K562 (cell line): ENCODE measurements at regions not wholly inside any gene's neighbourhood (a gene's known extent, or its start where the extent isn't known, plus 50 kb on each side); places are given as distances from the start of the nearest gene placed in this dataset.

Experiments used
- ATAC-seq: fragments of 200-7000 bp; cut with Tn5 transposase; 3 replicates; pipeline ENCODE4 v1.9.1; 2020; ENCODE audit warnings: moderate library complexity
- BruUV-seq: library from RNA; stranded (reverse); fragments of 400-500 nt; replicated peaks from 2 replicates; lab custom pipeline; 2021; lab: Mats Ljungman, UMichigan
- CTCF ChIA-PET: fragments of 300-600 bp; formaldehyde crosslinking; extraction: SDS; loops from one replicate; lab custom pipeline; 2021; ENCODE audit warnings: low intra/inter-chr PET ratio; lab: Yijun Ruan, JAX
- POLR2A ChIA-PET: fragments of 300-600, 350-650 bp; sonication (Branson Sonifier 250); formaldehyde crosslinking; extraction: SDS; loops from one replicate; lab custom pipeline; 2021; ENCODE audit warnings: antibody characterized with exemption, inconsistent platforms; lab: Yijun Ruan, JAX
- DNase-seq, 4 experiments: peaks; one replicate each; pipeline versions ENCODE4 v3.0.0 to v3.0.0-alpha.2; 2011 to 2018; ENCODE audit warnings: low spot score in 3 of 4, mixed read lengths in 3 of 4; ENCODE audit errors: extremely low read depth in 1 of 4
- FAIRE-seq: peaks from 2 replicates; lab custom pipeline; 2011; peaks lifted over from hg19 to GRCh38; lab: Jason Lieb, UNC
- H2AFZ ChIP-seq: 2 replicates; pipeline ENCODE4 v1.6.0; 2011; ENCODE audit warnings: low read depth, low read length, control low read depth, inconsistent platforms
- H3K27ac ChIP-seq: fragments of 200-600 bp; 3 replicates; pipeline ENCODE4 v1.8.0; 2011; ENCODE audit warnings: low read depth, mild to moderate bottlenecking, control low read depth, inconsistent platforms, low read length, moderate library complexity, mixed read lengths; ENCODE audit errors: extremely low read depth
- H3K27me3 ChIP-seq, 2 experiments: fragments of 300-600 bp in 1 of 2; 2 replicates in 1 of 2; 3 replicates in 1 of 2; pipeline versions ENCODE4 v1.6.0 to v1.8.0; 2011; ENCODE audit warnings: inconsistent platforms in 2 of 2, low read length in 2 of 2, mild to moderate bottlenecking in 1 of 2, mixed read lengths in 1 of 2, moderate library complexity in 1 of 2; ENCODE audit not compliant: control insufficient read depth in 2 of 2, insufficient read depth in 2 of 2
- H3K36me3 ChIP-seq: fragments of 300-600 bp; 3 replicates; pipeline ENCODE4 v1.8.0; 2011; ENCODE audit warnings: mild to moderate bottlenecking, low read length, inconsistent platforms; ENCODE audit not compliant: control insufficient read depth, insufficient read depth
- H3K4me1 ChIP-seq, 2 experiments: fragments of 200-600 bp in 1 of 2; replicated peaks in 1 of 2; 2 replicates in 1 of 2; 3 replicates in 1 of 2; pipeline versions ENCODE4 v1.5.1 to v1.8.0; 2011; ENCODE audit warnings: inconsistent platforms in 2 of 2, low read length in 2 of 2, mild to moderate bottlenecking in 1 of 2, mixed read lengths in 1 of 2, moderate library complexity in 1 of 2; ENCODE audit not compliant: control insufficient read depth in 2 of 2, insufficient read depth in 2 of 2
- H3K4me2 ChIP-seq: 2 replicates; pipeline ENCODE4 v1.6.1; 2011; ENCODE audit warnings: low read length, control low read depth, inconsistent platforms, mixed read lengths; ENCODE audit not compliant: insufficient read depth
- H3K4me3 ChIP-seq: fragments of 200-600 bp; sonication (generic), shearing (Covaris generic); 2 replicates; pipeline ENCODE4 v1.5.1; 2016; ENCODE audit warnings: control low read depth, inconsistent platforms
- H3K79me2 ChIP-seq: fragments of 200-600 bp; 3 replicates; pipeline ENCODE4 v1.8.0; 2011; ENCODE audit warnings: low read length, inconsistent platforms; ENCODE audit not compliant: control insufficient read depth, insufficient read depth
- H3K9ac ChIP-seq, 2 experiments: 2 replicates each; pipeline versions ENCODE4 v1.6.0 to v1.6.1; 2011; ENCODE audit warnings: low read depth in 2 of 2, low read length in 2 of 2, control low read depth in 1 of 2, inconsistent platforms in 1 of 2, mild to moderate bottlenecking in 1 of 2, mixed read lengths in 1 of 2; ENCODE audit not compliant: insufficient read depth in 1 of 2
- H3K9me1 ChIP-seq: one replicate; pipeline ENCODE4 v1.6.0; 2011; ENCODE audit warnings: inconsistent platforms, mild to moderate bottlenecking, low read length, moderate library complexity; ENCODE audit not compliant: control insufficient read depth, insufficient read depth
- H3K9me3 ChIP-seq: replicated peaks from 2 replicates; pipeline ENCODE4 v1.5.1; 2011; ENCODE audit warnings: low read depth, low read length, inconsistent platforms; ENCODE audit not compliant: control insufficient read depth, insufficient read depth
- H4K20me1 ChIP-seq: replicated peaks from 2 replicates; pipeline ENCODE4 v1.6.1; 2011; ENCODE audit warnings: low read length, inconsistent platforms, mixed read lengths; ENCODE audit not compliant: control insufficient read depth, insufficient read depth
- BACH1 ChIP-seq: fragments of 200-800 bp; sonication (Bioruptor generic); IDR thresholded peaks from 2 replicates; pipeline ENCODE4 v1.6.1; 2016; ENCODE audit warnings: missing genetic modification characterization, missing compliant biosample characterization
- ELF2 ChIP-seq: fragments of 250-450 bp; sonication (Bioruptor Pico); IDR thresholded peaks from 2 replicates; pipeline ENCODE4 v1.5.0; 2021; ENCODE audit warnings: mild to moderate bottlenecking
- FOSL1 ChIP-seq: fragments of 200-800 bp; sonication (Bioruptor generic); conservative IDR thresholded peaks from 2 replicates; pipeline ENCODE4 v1.6.1; 2016; ENCODE audit warnings: missing genetic modification characterization, missing compliant biosample characterization
- GABPB2 ChIP-seq: fragments of 250-450 bp; sonication (Bioruptor Pico); conservative IDR thresholded peaks from 2 replicates; pipeline ENCODE4 v1.5.1; 2021; ENCODE audit warnings: mild to moderate bottlenecking
- KDM1A ChIP-seq, 2 experiments: fragments of 450-650 bp; IDR thresholded peaks; 2 replicates each; pipeline ENCODE4 v1.6.1; 2016; ENCODE audit warnings: mild to moderate bottlenecking in 2 of 2
- PCBP1 ChIP-seq: fragments of 200-400 bp; formaldehyde crosslinking; IDR thresholded peaks from 2 replicates; pipeline ENCODE4 v1.6.1; 2018; ENCODE audit warnings: mild to moderate bottlenecking, low read depth, low read length; ENCODE audit not compliant: poor library complexity, severe bottlenecking
- PYGO2 ChIP-seq: fragments of 450-650 bp; IDR thresholded peaks from 2 replicates; pipeline ENCODE4 v1.6.1; 2016; ENCODE audit warnings: mild to moderate bottlenecking, missing genetic modification characterization, moderate library complexity, missing compliant biosample characterization
- RHOXF2B ChIP-seq: fragments of 250-450 bp; sonication (Bioruptor Pico); conservative IDR thresholded peaks from 2 replicates; pipeline ENCODE4 v1.5.1; 2021
- SLC30A9 ChIP-seq: fragments of 250-450 bp; sonication (Bioruptor Pico); IDR thresholded peaks from 2 replicates; pipeline ENCODE4 v1.8.0; 2022; ENCODE audit warnings: mild to moderate bottlenecking, moderate library complexity
- SREBF1 ChIP-seq: fragments of 150-350 bp; IDR thresholded peaks from 2 replicates; pipeline ENCODE4 v1.6.1; 2014; ENCODE audit warnings: antibody characterized with exemption, low read depth, low read length, borderline replicate concordance
- ZFPM2 ChIP-seq: fragments of 250-450 bp; sonication (Bioruptor Pico); IDR thresholded peaks from 2 replicates; pipeline ENCODE4 v1.5.1; 2022; ENCODE audit warnings: mild to moderate bottlenecking
- ZKSCAN1 ChIP-seq: fragments of 150-350 bp; IDR thresholded peaks from 2 replicates; pipeline ENCODE4 v1.6.1; 2016; ENCODE audit warnings: low read depth, low read length
- ZNF143 ChIP-seq: sonication (generic); formaldehyde crosslinking; IDR thresholded peaks from 2 replicates; pipeline ENCODE4 v1.9.0; 2022; ENCODE audit warnings: mild to moderate bottlenecking, missing genetic modification reagents
- ZNF232 ChIP-seq: sonication (generic); formaldehyde crosslinking; IDR thresholded peaks from 2 replicates; pipeline ENCODE4 v1.8.0; 2022; ENCODE audit warnings: mild to moderate bottlenecking, missing genetic modification reagents
- ZNF282 ChIP-seq: sonication (generic); formaldehyde crosslinking; IDR thresholded peaks from 2 replicates; pipeline ENCODE4 v1.8.1; 2023; ENCODE audit warnings: missing genetic modification reagents
- ZNF311 ChIP-seq: fragments of 250-450 bp; sonication (Bioruptor Pico); IDR thresholded peaks from 2 replicates; pipeline ENCODE4 v1.4.0; 2020; ENCODE audit warnings: mild to moderate bottlenecking, moderate library complexity
- ZNF764 ChIP-seq: fragments of 250-450 bp; sonication (Bioruptor Pico); IDR thresholded peaks from 2 replicates; pipeline ENCODE4 v1.4.0; 2020; ENCODE audit warnings: low read depth, mild to moderate bottlenecking, moderate library complexity
- WGBS: fragments of 100-300 bp; shearing (Covaris generic); methylation state at CpG from one replicate; pipeline ENCODE4 v1.1.6; 2016; ENCODE audit warnings: low coverage, mixed read lengths; ENCODE audit not compliant: insufficient coverage; ENCODE audit errors: missing lambda C conversion rate; 5-methylcytosine and 5-hydroxymethylcytosine counted together
- in situ Hi-C: fragments of 300-500 bp; cut with MboI; formaldehyde crosslinking; loops from 4 replicates; pipeline ENCODE4 v1.15.0; 2018; ENCODE audit warnings: inconsistent platforms, mixed read lengths
- intact Hi-C: fragments of 100-400 bp; cut with micrococcal nuclease; formaldehyde crosslinking; loops from 2 replicates; pipeline ENCODE4 v1.14.2; 2022
- TF ChIP-seq, protein P1 (sequence below): sonication (generic); formaldehyde crosslinking; IDR thresholded peaks from 2 replicates; pipeline ENCODE4 v1.8.1; 2022; ENCODE audit warnings: missing genetic modification reagents

GRCh38 chr4:138078751-138079520 lies 163.2 kb downstream of the SLC7A11 start:
- whole genome bisulfite sequencing, result 4% methylated on average over 4 of the region's 4 CpGs
- DNase-seq (no peak), ATAC-seq (no peak), FAIRE-seq (no peak)
- no peaks in the 10 kb centered on the region for H3K27me3 ChIP-seq
- intact Hi-C loops, result no loop called here
- in situ Hi-C loops, result no loop called here
- H3K9ac ChIP-seq, result no peak overlapping the region
- no peaks in the 10 kb centered on the region for H3K9me3 ChIP-seq
- ChIA-PET CTCF (no interaction called here), POLR2A (no interaction called here)
- no peak overlapping the region for H3K27ac ChIP-seq
- no peaks in the 10 kb centered on the region for H3K9me1 ChIP-seq
- no peaks in the 10 kb centered on the region for H3K79me2 ChIP-seq
- H2AFZ ChIP-seq, result no peak overlapping the region
- H4K20me1 ChIP-seq, result no peaks in the 10 kb centered on the region
- no peak overlapping the region for H3K4me2 ChIP-seq
- H3K4me3 ChIP-seq, result no peak overlapping the region
- H3K36me3 ChIP-seq, result no peaks in the 10 kb centered on the region
- H3K4me1 ChIP-seq, result no peaks in the 10 kb centered on the region
- BruUV-seq, result no TSS peak
- TF ChIP-seq ZNF232 (CRISPR knock-in tag), result no peak
- no peak for TF ChIP-seq BACH1 (tag)
- no peak for TF ChIP-seq KDM1A (IDR thresholded peaks at IDR 0.05)
- no peak for TF ChIP-seq ZNF764 (CRISPR knock-in tag)
- no peak for TF ChIP-seq GABPB2 (CRISPR knock-in tag)
- TF ChIP-seq ZNF282 (CRISPR knock-in tag), result no peak

DNA sequence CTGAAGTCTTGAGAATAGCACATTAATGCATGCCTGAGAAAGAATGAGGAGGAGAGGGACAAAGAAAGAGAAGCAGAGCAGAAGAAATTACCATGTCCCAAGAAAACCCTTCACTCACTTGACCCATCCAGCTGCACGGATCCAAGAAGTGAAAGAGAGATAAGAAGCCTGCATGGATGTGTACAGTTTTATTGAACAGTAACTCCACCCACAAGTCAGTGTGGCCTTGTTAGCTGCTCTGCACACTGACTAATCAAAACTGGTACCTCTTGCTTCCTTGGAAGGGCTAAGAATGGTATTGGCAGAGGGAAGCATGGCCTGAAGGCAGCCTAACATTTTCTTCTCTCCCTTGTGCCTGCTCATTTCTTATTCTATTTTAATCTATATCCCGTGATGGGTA lies 163.9 kb downstream of the SLC7A11 start:
- Histone ChIP-seq H3K9me1 (no peaks in the 10 kb centered on the region), H3K9ac (no peak overlapping the region), H3K79me2 (no peaks in the 10 kb centered on the region), H2AFZ (no peak overlapping the region), H3K4me3 (no peak overlapping the region), H3K36me3 (no peaks in the 10 kb centered on the region), H3K9me3 (no peaks in the 10 kb centered on the region), H3K4me2 (no peak overlapping the region), H4K20me1 (no peaks in the 10 kb centered on the region), H3K27me3 (no peaks in the 10 kb centered on the region), H3K4me1 (no peaks in the 10 kb centered on the region), H3K27ac (no peak overlapping the region)
- no peak for DNase-seq
- no TSS peak for BruUV-seq
- WGBS, result 10% methylated on average over 2 of the region's 2 CpGs
- intact Hi-C loops, result no loop called here
- in situ Hi-C loops, result no loop called here
- FAIRE-seq, result no peak
- ChIA-PET CTCF (no interaction called here), POLR2A (no interaction called here)
- no peak for ATAC-seq
- TF ChIP-seq ZNF311 (CRISPR knock-in tag) (no peak), SREBF1 (no peak), RHOXF2B (CRISPR knock-in tag) (no peak), ELF2 (CRISPR knock-in tag) (no peak), ZKSCAN1 (no peak), ZFPM2 (CRISPR knock-in tag) (no peak), PCBP1 (no peak), FOSL1 (no peak), SLC30A9 (CRISPR knock-in tag) (no peak), ZNF143 (CRISPR knock-in tag) (no peak), PYGO2 (tag) (no peak)
- TF ChIP-seq, protein P1, sequence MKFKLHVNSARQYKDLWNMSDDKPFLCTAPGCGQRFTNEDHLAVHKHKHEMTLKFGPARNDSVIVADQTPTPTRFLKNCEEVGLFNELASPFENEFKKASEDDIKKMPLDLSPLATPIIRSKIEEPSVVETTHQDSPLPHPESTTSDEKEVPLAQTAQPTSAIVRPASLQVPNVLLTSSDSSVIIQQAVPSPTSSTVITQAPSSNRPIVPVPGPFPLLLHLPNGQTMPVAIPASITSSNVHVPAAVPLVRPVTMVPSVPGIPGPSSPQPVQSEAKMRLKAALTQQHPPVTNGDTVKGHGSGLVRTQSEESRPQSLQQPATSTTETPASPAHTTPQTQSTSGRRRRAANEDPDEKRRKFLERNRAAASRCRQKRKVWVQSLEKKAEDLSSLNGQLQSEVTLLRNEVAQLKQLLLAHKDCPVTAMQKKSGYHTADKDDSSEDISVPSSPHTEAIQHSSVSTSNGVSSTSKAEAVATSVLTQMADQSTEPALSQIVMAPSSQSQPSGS, result no peak
